H1 (cell line): ENCODE measurements at regions not wholly inside any gene's neighbourhood (a gene's known extent, or its start where the extent isn't known, plus 50 kb on each side); places are given as distances from the start of the nearest gene placed in this dataset.

ENCODE experiments used
- RBBP5 ChIP-seq: IDR thresholded peaks from 2 replicates; pipeline ENCODE4 v1.7.1; 2012; ENCODE audit warnings: low read depth, mild to moderate bottlenecking, inconsistent platforms, low read length, moderate library complexity, borderline replicate concordance
- SIRT6 ChIP-seq: IDR thresholded peaks from one replicate; pipeline ENCODE4 v1.7.1; 2012; ENCODE audit warnings: low read length, inconsistent platforms

DNA sequence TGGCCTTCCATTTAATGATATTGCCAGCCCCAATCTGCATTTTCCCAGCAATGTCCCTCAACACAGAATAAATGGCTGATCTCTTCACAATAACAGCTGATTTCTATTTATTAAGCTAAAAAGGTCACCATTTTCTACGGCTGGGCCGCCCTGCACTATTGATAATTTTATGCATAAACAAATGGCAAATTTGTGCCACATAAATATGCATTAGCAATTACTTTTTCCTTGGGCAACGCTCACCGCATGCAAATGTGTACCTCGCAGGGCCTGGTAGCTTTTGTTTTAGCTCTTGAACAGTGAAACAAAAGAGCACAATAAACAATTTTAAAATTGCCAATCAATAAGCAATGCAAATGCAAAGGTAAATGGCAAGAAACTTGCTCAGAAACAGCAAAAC lies 331.9 kb upstream of the SOX5 start (continued):
- TF ChIP-seq RBBP5 = no peak
- TF ChIP-seq SIRT6 = no peak
